ENCODE measurements at regions not wholly inside any gene's neighbourhood (a gene's known extent, or its start where the extent isn't known, plus 50 kb on each side); places are given as distances from the start of the nearest gene placed in this dataset.

- no peak for TF ChIP-seq ZNF462 (CRISPR knock-in tag; IDR thresholded peaks at IDR 0.05)
These were observed 102.2 kb upstream of the RET start (continued) for GRCh38 chr10:42974693-42975002.

GRCh38 chr10:42975005-42975493 lies 101.8 kb upstream of the RET start:
- no peaks in the 10 kb centered on the region for H3K79me2 ChIP-seq (replicated peaks; ENCODE audit: insufficient read depth)
- TF ChIP-seq POLR2AphosphoS5 (IDR thresholded peaks at IDR 0.05; ENCODE audit: low read depth): no peak
- TF ChIP-seq EZH2 (IDR thresholded peaks at IDR 0.05; ENCODE audit: low read depth, unreplicated experiment): no peak
- no peak for TF ChIP-seq ZNF462 (CRISPR knock-in tag; IDR thresholded peaks at IDR 0.05)
- TF ChIP-seq EZH2phosphoT487 (IDR thresholded peaks at IDR 0.05; ENCODE audit: unreplicated experiment): no peak
- TF ChIP-seq REST (IDR thresholded peaks at IDR 0.05; ENCODE audit: unreplicated experiment): no peak
- TF ChIP-seq NANOG (IDR thresholded peaks at IDR 0.05; ENCODE audit: borderline replicate concordance): no peak

More at GRCh38 chr10:42975005-42975493, 101.8 kb upstream of the RET start:
- Mint-ChIP-seq H3K4me3 (no peak overlapping the region), H3K27me3 (ENCODE audit: insufficient read depth, low read depth, poor library complexity) (peaks cover 5% of the 10 kb centered on the region), H3K4me1 (peaks cover 3% of the 10 kb centered on the region; the same call in 1 of the 3 replicates), H3K36me3 (ENCODE audit: low read depth) (no peaks in the 10 kb centered on the region), H3K27ac (no peak overlapping the region), H3K9me3 (no peaks in the 10 kb centered on the region)
- H4K20me1 ChIP-seq (replicated peaks; ENCODE audit: insufficient read depth): no peaks in the 10 kb centered on the region
- H3K4me1 ChIP-seq (ENCODE audit: insufficient read depth): no peaks in the 10 kb centered on the region
- no peak overlapping the region for H3K4me3 ChIP-seq
- no peaks in the 10 kb centered on the region for H3K9me2 ChIP-seq (ENCODE audit: insufficient read depth)
- no peaks in the 10 kb centered on the region for H3K27me3 ChIP-seq (ENCODE audit: insufficient read depth)
- H3K27ac ChIP-seq (ENCODE audit: low read depth): no peak overlapping the region
- no peak for DNase-seq (ENCODE audit: low spot score)
- H3F3A ChIP-seq (replicated peaks; ENCODE audit: low read depth): no peaks in the 10 kb centered on the region
- H3K4me2 ChIP-seq: no peak overlapping the region
- no peak overlapping the region for H2AFZ ChIP-seq
- peak; percentile 12; the same call in 1 of the 3 replicates for ATAC-seq
- H3K36me3 ChIP-seq (ENCODE audit: insufficient read depth): no peaks in the 10 kb centered on the region
